Activated CD4-positive, alpha-beta T cell treated with anti-CD3 and anti-CD28 coated beads, Interleukin-10, Interleukin-2, amounts not matched to agents 100 ng/mL and 50 ng/mL, durations not matched to agents 16 hours and 8 hours (primary cell): ENCODE measurements at regions not wholly inside any gene's neighbourhood (a gene's known extent, or its start where the extent isn't known, plus 50 kb on each side); places are given as distances from the start of the nearest gene placed in this dataset.

Source experiments
- DNase-seq: peaks from one replicate; pipeline ENCODE4 v3.0.0-alpha.2; 2020

- DNase-seq = no peak
Measured at GRCh38 chr9:129377181-129377580, 199.1 kb upstream of the IER5L start.

GRCh38 chr9:129375845-129376244, 197.8 kb upstream of the IER5L start:
- DNase-seq = no peak

- no peak for DNase-seq
Measured at GRCh38 chr9:129374651-129375050, 196.6 kb upstream of the IER5L start.

- DNase-seq = no peak
Measured at GRCh38 chr9:129374231-129374630, 196.2 kb upstream of the IER5L start.

GRCh38 chr9:129373361-129373760, 195.3 kb upstream of the IER5L start:
- DNase-seq = no peak

GRCh38 chr9:129370770-129371169, 192.7 kb upstream of the IER5L start:
- DNase-seq = no peak

GRCh38 chr9:129368444-129368978, 190.4 kb upstream of the IER5L start:
- DNase-seq = no peak

GRCh38 chr9:129367287-129367686, 189.2 kb upstream of the IER5L start:
- no peak for DNase-seq

- DNase-seq = no peak
Measured at GRCh38 chr9:129365196-129365595, 187.1 kb upstream of the IER5L start.

- no peak for DNase-seq
Measured at GRCh38 chr9:129363216-129363873, 185.3 kb upstream of the IER5L start.

GRCh38 chr9:129362287-129363000, 184.4 kb upstream of the IER5L start:
- DNase-seq = no peak

GRCh38 chr9:129361196-129361595, 183.1 kb upstream of the IER5L start:
- no peak for DNase-seq

- no peak for DNase-seq
Measured at GRCh38 chr9:129359916-129360536, 182.0 kb upstream of the IER5L start.

- no peak for DNase-seq
Measured at GRCh38 chr9:129359162-129359811, 181.2 kb upstream of the IER5L start.

GRCh38 chr9:129358621-129359154, 180.6 kb upstream of the IER5L start:
- DNase-seq = no peak

GRCh38 chr9:129357773-129358245, 179.7 kb upstream of the IER5L start:
- DNase-seq = no peak

- DNase-seq = no peak
Measured at GRCh38 chr9:129356871-129357772, 179.1 kb upstream of the IER5L start.

- no peak for DNase-seq
Measured at GRCh38 chr9:129355631-129356030, 177.6 kb upstream of the IER5L start.

- no peak for DNase-seq
Measured at GRCh38 chr9:129354498-129354897, 176.4 kb upstream of the IER5L start.

GRCh38 chr9:129353697-129354336, 175.8 kb upstream of the IER5L start:
- no peak for DNase-seq

- DNase-seq = no peak
Measured at GRCh38 chr9:129352146-129352865, 174.2 kb upstream of the IER5L start.
